GM12892 (cell line): ENCODE measurements at regions not wholly inside any gene's neighbourhood (a gene's known extent, or its start where the extent isn't known, plus 50 kb on each side); places are given as distances from the start of the nearest gene placed in this dataset.

Source experiments
- POLR2AphosphoS5 ChIP-seq: IDR thresholded peaks from 2 replicates; pipeline ENCODE4 v1.6.1; 2011; ENCODE audit warnings: low read depth, low read length, control low read depth
- TAF1 ChIP-seq: IDR thresholded peaks from 2 replicates; pipeline ENCODE4 v1.6.1; 2011; ENCODE audit warnings: low read depth, mild to moderate bottlenecking, control low read depth, low read length, borderline replicate concordance

DNA sequence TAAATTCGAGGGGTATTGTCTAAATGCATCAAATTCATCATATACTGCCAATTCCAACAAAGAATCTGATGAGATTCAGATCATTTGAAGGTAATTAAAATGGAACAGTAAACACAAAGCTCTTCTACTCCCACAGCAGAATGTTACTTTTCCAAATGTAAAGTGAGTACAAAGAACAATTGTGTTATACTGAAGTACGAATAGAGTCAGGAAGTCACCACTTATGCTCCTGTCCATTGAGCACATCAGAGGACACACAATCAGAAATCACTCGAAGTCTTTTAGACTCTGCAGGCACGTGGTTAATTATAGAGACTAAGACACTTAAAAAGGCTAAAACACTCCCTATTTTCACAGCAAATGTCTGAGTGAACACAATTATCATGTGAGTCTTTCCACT lies 388.5 kb upstream of the MIS18BP1 start:
- TF ChIP-seq TAF1: no peak
- no peak for TF ChIP-seq POLR2AphosphoS5
